G401 (cell line): ENCODE measurements at regions not wholly inside any gene's neighbourhood (a gene's known extent, or its start where the extent isn't known, plus 50 kb on each side); places are given as distances from the start of the nearest gene placed in this dataset.

Experiments
- DNase-seq: peaks from one replicate; pipeline ENCODE4 v3.0.0-alpha.2; 2015; ENCODE audit warnings: low spot score
- in situ Hi-C: cut with HindIII; loops from 2 replicates; pipeline ENCODE4 v1.10.0; 2016; ENCODE audit warnings: low sequenced_read_pairs, mixed read lengths

- in situ Hi-C loops: no loop called here
- DNase-seq: no peak
Measured at GRCh38 chr4:111492496-111492895, 652.8 kb upstream of the FAM241A start.

GRCh38 chr4:111494471-111494870 lies 650.8 kb upstream of the FAM241A start:
- in situ Hi-C loops: no loop called here
- no peak for DNase-seq

- DNase-seq: no peak
- in situ Hi-C loops: no loop called here
Measured at GRCh38 chr4:111494971-111495370, 650.3 kb upstream of the FAM241A start.

- in situ Hi-C loops: no loop called here
- DNase-seq: no peak
Measured at GRCh38 chr4:111499291-111499690, 646.0 kb upstream of the FAM241A start.

- DNase-seq: no peak
- in situ Hi-C loops: no loop called here
Measured at GRCh38 chr4:111499706-111500105, 645.5 kb upstream of the FAM241A start.

GRCh38 chr4:111500858-111501257 lies 644.4 kb upstream of the FAM241A start:
- in situ Hi-C loops: no loop called here
- DNase-seq: no peak

GRCh38 chr4:111501946-111502345 lies 643.3 kb upstream of the FAM241A start:
- no peak for DNase-seq
- in situ Hi-C loops: no loop called here

- in situ Hi-C loops: no loop called here
- DNase-seq: no peak
Measured at GRCh38 chr4:111502626-111503025, 642.6 kb upstream of the FAM241A start.

GRCh38 chr4:111506706-111507105 lies 638.5 kb upstream of the FAM241A start:
- no peak for DNase-seq

GRCh38 chr4:111510535-111510934 lies 634.7 kb upstream of the FAM241A start:
- DNase-seq: no peak
- in situ Hi-C loops: no loop called here

More at GRCh38 chr4:111506706-111507105, 638.5 kb upstream of the FAM241A start:
- in situ Hi-C loops: no loop called here

GRCh38 chr4:111512081-111512783 lies 633.0 kb upstream of the FAM241A start:
- in situ Hi-C loops: no loop called here
- no peak for DNase-seq

- DNase-seq: no peak
- in situ Hi-C loops: no loop called here
Measured at GRCh38 chr4:111519683-111520082, 625.6 kb upstream of the FAM241A start.

- DNase-seq: no peak
- in situ Hi-C loops: no loop called here
Measured at GRCh38 chr4:111530446-111530845, 614.8 kb upstream of the FAM241A start.

GRCh38 chr4:111535792-111536191 lies 609.5 kb upstream of the FAM241A start:
- in situ Hi-C loops: no loop called here
- no peak for DNase-seq

- in situ Hi-C loops: no loop called here
- no peak for DNase-seq
Measured at GRCh38 chr4:111537165-111537564, 608.1 kb upstream of the FAM241A start.

- DNase-seq: no peak
- in situ Hi-C loops: no loop called here
Measured at GRCh38 chr4:111537871-111538270, 607.4 kb upstream of the FAM241A start.

- no peak for DNase-seq
- in situ Hi-C loops: no loop called here
Measured at GRCh38 chr4:111540671-111541070, 604.6 kb upstream of the FAM241A start.

GRCh38 chr4:111542056-111542455 lies 603.2 kb upstream of the FAM241A start:
- DNase-seq: no peak
- in situ Hi-C loops: no loop called here

GRCh38 chr4:111546881-111547280 lies 598.4 kb upstream of the FAM241A start:
- in situ Hi-C loops: no loop called here
- no peak for DNase-seq

GRCh38 chr4:111556141-111556781 lies 589.0 kb upstream of the FAM241A start:
- no peak for DNase-seq
- in situ Hi-C loops: no loop called here

GRCh38 chr4:111556851-111557250 lies 588.4 kb upstream of the FAM241A start:
- in situ Hi-C loops: no loop called here
- no peak for DNase-seq
